Peyer's patch (tissue), 4 donors: ENCODE measurements at regions not wholly inside any gene's neighbourhood (a gene's known extent, or its start where the extent isn't known, plus 50 kb on each side); places are given as distances from the start of the nearest gene placed in this dataset.

Source experiments
- CTCF ChIP-seq, 6 experiments: fragments of 450-650 bp in 4 of 6; fragments of 200-600 bp in 2 of 6; sonication (generic) in 1 of 6; IDR thresholded peaks; one replicate each; pipeline ENCODE4 v1.5.1; 2017 to 2019; ENCODE audit warnings: antibody characterized with exemption in 6 of 6, mild to moderate bottlenecking in 3 of 6, moderate library complexity in 1 of 6
- POLR2A ChIP-seq, 2 donors: fragments of 450-650 bp; IDR thresholded peaks; one replicate each; pipeline ENCODE4 v1.5.1; 2017; ENCODE audit warnings: antibody characterized with exemption in 2 of 2, mild to moderate bottlenecking in 2 of 2, moderate library complexity in 2 of 2

GRCh38 chr10:78527296-78527695 lies 493.6 kb downstream of the RPS24 start:
- TF ChIP-seq CTCF (IDR thresholded peaks at IDR 0.05) (no peak), POLR2A (IDR thresholded peaks at IDR 0.05) (no peak)
